Right lobe of liver (tissue), 4 donors: ENCODE measurements at regions not wholly inside any gene's neighbourhood (a gene's known extent, or its start where the extent isn't known, plus 50 kb on each side); places are given as distances from the start of the nearest gene placed in this dataset.

ENCODE experiments used
- CTCF ChIP-seq, 4 donors: fragments of 200-600 bp in 3 of 4; fragments of 450-650 bp in 1 of 4; IDR thresholded peaks; one replicate each; pipeline versions ENCODE4 v1.5.1 to v1.8.0; 2016 to 2022; ENCODE audit warnings: antibody characterized with exemption in 4 of 4, mild to moderate bottlenecking in 2 of 4
- POLR2A ChIP-seq: fragments of 450-650 bp; IDR thresholded peaks from one replicate; pipeline ENCODE4 v1.6.1; 2017; ENCODE audit warnings: antibody characterized with exemption, mild to moderate bottlenecking
- donor health status: DM: no; HTN: no; CAD: no.
- donor health status: DM: no; HTN: no; CAD: no.
- donor health status: DM: no; HTN: yes; CAD: no.

DNA sequence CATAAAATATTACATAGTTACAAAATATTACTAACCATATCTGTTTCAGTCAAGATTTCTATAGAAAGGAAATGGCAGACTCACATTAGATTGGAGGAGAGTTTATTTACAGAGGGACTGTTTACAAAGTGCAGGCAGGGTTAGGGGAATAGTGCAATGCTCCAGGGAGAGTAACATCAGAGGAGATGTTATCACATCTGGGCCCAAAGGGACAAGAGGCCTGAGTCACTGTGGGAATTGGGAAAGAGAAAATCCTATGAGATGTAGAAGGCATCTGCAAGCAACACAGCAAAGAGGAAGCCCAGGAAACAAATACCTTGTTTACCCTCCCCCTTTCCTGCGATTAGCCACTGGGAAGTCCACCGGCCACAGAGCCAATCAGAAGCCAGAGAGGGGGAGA lies 227.3 kb upstream of the TANK start:
- TF ChIP-seq CTCF (IDR thresholded peaks at IDR 0.05) (no peak), POLR2A (no peak)
